Panc1 (cell line): ENCODE measurements at regions not wholly inside any gene's neighbourhood (a gene's known extent, or its start where the extent isn't known, plus 50 kb on each side); places are given as distances from the start of the nearest gene placed in this dataset.

Experiments
- ATAC-seq: fragments of 200-7000 bp; cut with Tn5 transposase; 2 replicates; pipeline ENCODE4 v1.9.1; 2020; ENCODE audit warnings: mild to moderate bottlenecking, moderate library complexity
- BruUV-seq: library from RNA; stranded (reverse); fragments of 400-500 nt; replicated peaks from 2 replicates; lab custom pipeline; 2021; lab: Mats Ljungman, UMichigan
- CTCF ChIA-PET: fragments of 300-600 bp; sonication (Branson Sonifier 250); formaldehyde crosslinking; loops from one replicate; lab custom pipeline; 2022; ENCODE audit warnings: antibody characterized with exemption; lab: Charles Lee
- POLR2A ChIA-PET: fragments of 300-600 bp; sonication (Branson Sonifier 250); formaldehyde crosslinking; loops from one replicate; lab custom pipeline; 2022; ENCODE audit warnings: antibody characterized with exemption; lab: Charles Lee
- DNase-seq: peaks from one replicate; pipeline ENCODE4 v3.0.0-alpha.2; 2010; ENCODE audit warnings: low read depth, low spot score
- H3K27ac ChIP-seq: 2 replicates; pipeline ENCODE4 v1.5.1; 2011; ENCODE audit warnings: mild to moderate bottlenecking, low read length, inconsistent platforms
- H3K27me3 ChIP-seq: fragments of 200-500 bp; sonication (Bioruptor generic); 2 replicates; pipeline ENCODE4 v1.6.0; 2014; ENCODE audit warnings: low read length, inconsistent platforms; ENCODE audit not compliant: control insufficient read depth, insufficient read depth
- H3K36me3 ChIP-seq: fragments of 200-500 bp; sonication (Bioruptor generic); 2 replicates; pipeline ENCODE4 v1.5.1; 2014; ENCODE audit warnings: inconsistent platforms, mild to moderate bottlenecking, low read length, moderate library complexity; ENCODE audit not compliant: control insufficient read depth, insufficient read depth
- H3K4me1 ChIP-seq: 2 replicates; pipeline ENCODE4 v1.5.1; 2011; ENCODE audit warnings: inconsistent platforms, mild to moderate bottlenecking, low read length, moderate library complexity; ENCODE audit not compliant: control insufficient read depth, insufficient read depth
- H3K4me3 ChIP-seq, 2 experiments: 2 replicates each; pipeline ENCODE4 v1.5.1; 2011 to 2012; ENCODE audit warnings: low read depth in 2 of 2, low read length in 2 of 2, mild to moderate bottlenecking in 2 of 2, inconsistent platforms in 1 of 2, moderate library complexity in 1 of 2
- H3K9me3 ChIP-seq: fragments of 200-500 bp; sonication (Bioruptor generic); 2 replicates; pipeline ENCODE4 v1.5.1; 2014; ENCODE audit warnings: low read depth, mild to moderate bottlenecking, inconsistent platforms, low read length, moderate library complexity; ENCODE audit not compliant: control insufficient read depth, insufficient read depth
- POLR2AphosphoS5 ChIP-seq: IDR thresholded peaks from 2 replicates; pipeline ENCODE4 v1.6.1; 2012; ENCODE audit warnings: mild to moderate bottlenecking, low read depth, low read length, moderate library complexity
- SIN3A ChIP-seq: IDR thresholded peaks from 2 replicates; pipeline ENCODE4 v1.6.1; 2012; ENCODE audit warnings: low read depth, mild to moderate bottlenecking, low read length, moderate library complexity, borderline replicate concordance; ENCODE audit not compliant: insufficient read depth
- TCF7L2 ChIP-seq: IDR thresholded peaks from 2 replicates; pipeline ENCODE4 v1.6.1; 2011; ENCODE audit warnings: mild to moderate bottlenecking, low read depth, low read length, inconsistent platforms
- in situ Hi-C: cut with HindIII; loops from 2 replicates; pipeline ENCODE4 v1.10.0; 2016; ENCODE audit warnings: low sequenced_read_pairs, low pct_unique_long_range_greater_than_20kb
- intact Hi-C: fragments of 100-400 bp; cut with micrococcal nuclease; formaldehyde crosslinking; loops from one replicate; pipeline ENCODE4 v1.10.0; 2022; ENCODE audit not compliant: unreplicated experiment
- TF ChIP-seq, protein P1 (sequence below): fragments of 450-650 bp; IDR thresholded peaks from 2 replicates; pipeline ENCODE4 v1.5.1; 2017; ENCODE audit warnings: mild to moderate bottlenecking
- TF ChIP-seq, protein P2 (sequence below), 2 experiments: IDR thresholded peaks; 2 replicates each; pipeline ENCODE4 v1.6.1; 2011 to 2012; ENCODE audit warnings: low read depth in 2 of 2, control low read depth in 1 of 2, low read length in 1 of 2, mild to moderate bottlenecking in 1 of 2, moderate library complexity in 1 of 2; ENCODE audit not compliant: insufficient read depth in 1 of 2

- Histone ChIP-seq H3K4me1 (no peaks in the 10 kb centered on the region), H3K4me3 (no peak overlapping the region), H3K27me3 (no peaks in the 10 kb centered on the region), H3K36me3 (no peaks in the 10 kb centered on the region), H3K9me3 (0 out of 2 replicates have a peak, but pooled peaks cover 4% of the 10 kb centered on the region), H3K27ac (no peak overlapping the region)
- intact Hi-C loops (no loop called here), in situ Hi-C loops (no loop called here)
- ChIA-PET POLR2A (no interaction called here), CTCF (no interaction called here)
- TF ChIP-seq, protein P1, sequence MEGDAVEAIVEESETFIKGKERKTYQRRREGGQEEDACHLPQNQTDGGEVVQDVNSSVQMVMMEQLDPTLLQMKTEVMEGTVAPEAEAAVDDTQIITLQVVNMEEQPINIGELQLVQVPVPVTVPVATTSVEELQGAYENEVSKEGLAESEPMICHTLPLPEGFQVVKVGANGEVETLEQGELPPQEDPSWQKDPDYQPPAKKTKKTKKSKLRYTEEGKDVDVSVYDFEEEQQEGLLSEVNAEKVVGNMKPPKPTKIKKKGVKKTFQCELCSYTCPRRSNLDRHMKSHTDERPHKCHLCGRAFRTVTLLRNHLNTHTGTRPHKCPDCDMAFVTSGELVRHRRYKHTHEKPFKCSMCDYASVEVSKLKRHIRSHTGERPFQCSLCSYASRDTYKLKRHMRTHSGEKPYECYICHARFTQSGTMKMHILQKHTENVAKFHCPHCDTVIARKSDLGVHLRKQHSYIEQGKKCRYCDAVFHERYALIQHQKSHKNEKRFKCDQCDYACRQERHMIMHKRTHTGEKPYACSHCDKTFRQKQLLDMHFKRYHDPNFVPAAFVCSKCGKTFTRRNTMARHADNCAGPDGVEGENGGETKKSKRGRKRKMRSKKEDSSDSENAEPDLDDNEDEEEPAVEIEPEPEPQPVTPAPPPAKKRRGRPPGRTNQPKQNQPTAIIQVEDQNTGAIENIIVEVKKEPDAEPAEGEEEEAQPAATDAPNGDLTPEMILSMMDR, result no peak
- TF ChIP-seq SIN3A (no peak), POLR2AphosphoS5 (no peak), TCF7L2 (no peak)
- ATAC-seq (no peak), DNase-seq (no peak)
- BruUV-seq, result no TSS peak
These were observed 137.7 kb upstream of the ZPLD1 start for GRCh38 chr3:102297072-102297658.

GRCh38 chr3:102299125-102299877 lies 135.5 kb upstream of the ZPLD1 start:
- CTCF ChIA-PET, result no interaction called here
- no TSS peak for BruUV-seq
- H3K4me1 ChIP-seq, result no peaks in the 10 kb centered on the region
- POLR2A ChIA-PET, result no interaction called here
- H3K36me3 ChIP-seq, result no peaks in the 10 kb centered on the region
- in situ Hi-C loops (no loop called here), intact Hi-C loops (no loop called here)
- H3K27ac ChIP-seq, result no peak overlapping the region
- ATAC-seq, result no peak
- H3K27me3 ChIP-seq, result no peaks in the 10 kb centered on the region
- DNase-seq, result no peak
- H3K4me3 ChIP-seq, result no peak overlapping the region
- TF ChIP-seq, protein P1, result no peak
- TF ChIP-seq TCF7L2 (no peak), SIN3A (no peak)
- H3K9me3 ChIP-seq, result no peaks in the 10 kb centered on the region

GRCh38 chr3:102301155-102301880 lies 133.5 kb upstream of the ZPLD1 start:
- no peaks in the 10 kb centered on the region for H3K9me3 ChIP-seq
- no peak overlapping the region for H3K4me3 ChIP-seq
- H3K27ac ChIP-seq, result no peak overlapping the region
- TF ChIP-seq SIN3A (no peak), POLR2AphosphoS5 (no peak), TCF7L2 (no peak)
- TF ChIP-seq, protein P2, sequence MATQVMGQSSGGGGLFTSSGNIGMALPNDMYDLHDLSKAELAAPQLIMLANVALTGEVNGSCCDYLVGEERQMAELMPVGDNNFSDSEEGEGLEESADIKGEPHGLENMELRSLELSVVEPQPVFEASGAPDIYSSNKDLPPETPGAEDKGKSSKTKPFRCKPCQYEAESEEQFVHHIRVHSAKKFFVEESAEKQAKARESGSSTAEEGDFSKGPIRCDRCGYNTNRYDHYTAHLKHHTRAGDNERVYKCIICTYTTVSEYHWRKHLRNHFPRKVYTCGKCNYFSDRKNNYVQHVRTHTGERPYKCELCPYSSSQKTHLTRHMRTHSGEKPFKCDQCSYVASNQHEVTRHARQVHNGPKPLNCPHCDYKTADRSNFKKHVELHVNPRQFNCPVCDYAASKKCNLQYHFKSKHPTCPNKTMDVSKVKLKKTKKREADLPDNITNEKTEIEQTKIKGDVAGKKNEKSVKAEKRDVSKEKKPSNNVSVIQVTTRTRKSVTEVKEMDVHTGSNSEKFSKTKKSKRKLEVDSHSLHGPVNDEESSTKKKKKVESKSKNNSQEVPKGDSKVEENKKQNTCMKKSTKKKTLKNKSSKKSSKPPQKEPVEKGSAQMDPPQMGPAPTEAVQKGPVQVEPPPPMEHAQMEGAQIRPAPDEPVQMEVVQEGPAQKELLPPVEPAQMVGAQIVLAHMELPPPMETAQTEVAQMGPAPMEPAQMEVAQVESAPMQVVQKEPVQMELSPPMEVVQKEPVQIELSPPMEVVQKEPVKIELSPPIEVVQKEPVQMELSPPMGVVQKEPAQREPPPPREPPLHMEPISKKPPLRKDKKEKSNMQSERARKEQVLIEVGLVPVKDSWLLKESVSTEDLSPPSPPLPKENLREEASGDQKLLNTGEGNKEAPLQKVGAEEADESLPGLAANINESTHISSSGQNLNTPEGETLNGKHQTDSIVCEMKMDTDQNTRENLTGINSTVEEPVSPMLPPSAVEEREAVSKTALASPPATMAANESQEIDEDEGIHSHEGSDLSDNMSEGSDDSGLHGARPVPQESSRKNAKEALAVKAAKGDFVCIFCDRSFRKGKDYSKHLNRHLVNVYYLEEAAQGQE (IDR thresholded peaks at IDR 0.05; ENCODE audit: insufficient read depth in 1 of 2, low read depth in 2 of 2, low read length in 1 of 2), result no peak
- TF ChIP-seq, protein P1, result no peak
- POLR2A ChIA-PET, result no interaction called here
- CTCF ChIA-PET, result no interaction called here
- in situ Hi-C loops (no loop called here), intact Hi-C loops (no loop called here)
- ATAC-seq, result no peak
- DNase-seq, result no peak
- BruUV-seq, result no TSS peak
- no peaks in the 10 kb centered on the region for H3K4me1 ChIP-seq
- no peaks in the 10 kb centered on the region for H3K36me3 ChIP-seq
- no peaks in the 10 kb centered on the region for H3K27me3 ChIP-seq
